Common myeloid progenitor, CD34-positive (primary cell): ENCODE measurements at regions not wholly inside any gene's neighbourhood (a gene's known extent, or its start where the extent isn't known, plus 50 kb on each side); places are given as distances from the start of the nearest gene placed in this dataset.
"Not testable (repeated sequence)": the region's sequence is repeated elsewhere in the genome, so short reads cannot be mapped to it uniquely, and the experiment has no call there.

ENCODE experiments used
- CTCF ChIA-PET: fragments of 350-600 bp; sonication (Branson Sonifier 250); formaldehyde crosslinking; loops from one replicate; lab custom pipeline; 2021; ENCODE audit warnings: antibody characterized with exemption; lab: Charles Lee
- POLR2A ChIA-PET: fragments of 350-600 bp; sonication (Branson Sonifier 250); formaldehyde crosslinking; loops from one replicate; lab custom pipeline; 2021; ENCODE audit warnings: antibody characterized with exemption; lab: Charles Lee
- DNase-seq, 3 donors: peaks; one replicate each; pipeline versions ENCODE4 v3.0.0 to v3.0.0-alpha.2; 2013
- H3K27ac ChIP-seq, 2 experiments: 1 replicate in 1 of 2; 2 replicates in 1 of 2; pipeline ENCODE4 v1.7.0; 2013; ENCODE audit warnings: inconsistent platforms in 2 of 2, low read length in 2 of 2, mild to moderate bottlenecking in 2 of 2, low read depth in 1 of 2, moderate library complexity in 1 of 2; ENCODE audit not compliant: severe bottlenecking in 2 of 2, insufficient read depth in 1 of 2, poor library complexity in 1 of 2
- H3K27me3 ChIP-seq, 5 experiments: replicated peaks in 2 of 5; 1 replicate in 3 of 5; 2 replicates in 2 of 5; pipeline versions ENCODE4 v1.6.1 to v1.7.0; 2013; ENCODE audit warnings: low read length in 4 of 5, mild to moderate bottlenecking in 2 of 5, moderate library complexity in 2 of 5, inconsistent platforms in 1 of 5; ENCODE audit not compliant: insufficient read depth in 5 of 5, control insufficient read depth in 4 of 5
- H3K36me3 ChIP-seq, 4 experiments: 1 replicate in 2 of 4; 2 replicates in 2 of 4; pipeline versions ENCODE4 v1.6.1 to v1.7.0; 2013; ENCODE audit warnings: low read length in 3 of 4, control low read depth in 1 of 4, mild to moderate bottlenecking in 1 of 4; ENCODE audit not compliant: control insufficient read depth in 4 of 4, insufficient read depth in 4 of 4
- H3K4me1 ChIP-seq, 4 experiments: 1 replicate in 3 of 4; 2 replicates in 1 of 4; pipeline versions ENCODE4 v1.6.1 to v1.7.1; 2013; ENCODE audit warnings: low read length in 3 of 4, mild to moderate bottlenecking in 3 of 4, control low read depth in 1 of 4, inconsistent platforms in 1 of 4, moderate library complexity in 1 of 4; ENCODE audit not compliant: control insufficient read depth in 4 of 4, insufficient read depth in 4 of 4; ENCODE audit errors: control extremely low read depth in 1 of 4
- H3K4me3 ChIP-seq, 7 experiments: 1 replicate in 4 of 7; 2 replicates in 3 of 7; pipeline versions ENCODE4 v1.5.1 to v1.7.0; 2013; ENCODE audit warnings: mild to moderate bottlenecking in 7 of 7, low read length in 6 of 7, moderate library complexity in 6 of 7, inconsistent platforms in 2 of 7, low read depth in 2 of 7, control low read depth in 1 of 7; ENCODE audit not compliant: insufficient read depth in 4 of 7, control insufficient read depth in 1 of 7; ENCODE audit errors: extremely low read depth in 1 of 7
- H3K9me3 ChIP-seq, 5 experiments: 1 replicate in 4 of 5; 2 replicates in 1 of 5; pipeline versions ENCODE4 v1.6.1 to v1.7.1; 2013; ENCODE audit warnings: low read length in 4 of 5, mild to moderate bottlenecking in 2 of 5, inconsistent platforms in 1 of 5, low read depth in 1 of 5, moderate library complexity in 1 of 5; ENCODE audit not compliant: control insufficient read depth in 4 of 5, insufficient read depth in 2 of 5; ENCODE audit errors: control extremely low read depth in 1 of 5
- WGBS: methylation state at CpG from one replicate; pipeline ENCODE4 v1.1.5; 2013; ENCODE audit not compliant: insufficient coverage; 5-methylcytosine and 5-hydroxymethylcytosine counted together

DNA sequence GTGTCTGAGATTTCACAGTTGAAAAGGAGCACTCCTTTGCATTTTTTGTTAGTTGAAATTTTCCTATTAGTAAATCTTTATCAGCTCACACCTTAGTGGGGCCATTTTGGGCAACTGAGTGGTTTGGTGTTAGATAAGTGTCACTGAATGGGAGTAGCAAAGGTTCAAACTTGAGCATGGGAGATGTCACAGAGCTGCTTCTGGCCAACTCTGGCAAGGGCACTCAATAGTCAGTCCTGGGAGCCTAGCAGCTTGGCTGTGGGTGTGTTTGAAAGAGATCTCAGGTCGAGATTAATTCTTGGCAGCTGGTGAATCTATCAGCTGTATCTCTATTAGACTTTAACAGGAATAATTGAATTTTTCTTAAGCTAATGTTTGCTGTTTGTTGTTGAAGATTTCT, 579.3 kb downstream of the EDEM1 start:
- Histone ChIP-seq H3K27ac (no peak overlapping the region), H3K9me3 (no peaks in the 10 kb centered on the region), H3K36me3 (no peaks in the 10 kb centered on the region), H3K27me3 (no peaks in the 10 kb centered on the region), H3K4me1 (peaks cover 0 to 13% (median 6%) of the 10 kb centered on the region in 4 experiments), H3K4me3 (no peak overlapping the region)
- DNase-seq, result peak in 2 of 3 donors; percentile 9 to 27
- POLR2A ChIA-PET, result no interaction called here
- CTCF ChIA-PET, result interaction anchor here (1.0 to 1.2 kb wide), 3 partner anchors 21 to 25 kb away, joined by 3 to 4 read pairs (median 3); no protein-coding TSS in a partner anchor
- WGBS, result no CpG with 5 or more reads among the region's 1 CpG

DNA sequence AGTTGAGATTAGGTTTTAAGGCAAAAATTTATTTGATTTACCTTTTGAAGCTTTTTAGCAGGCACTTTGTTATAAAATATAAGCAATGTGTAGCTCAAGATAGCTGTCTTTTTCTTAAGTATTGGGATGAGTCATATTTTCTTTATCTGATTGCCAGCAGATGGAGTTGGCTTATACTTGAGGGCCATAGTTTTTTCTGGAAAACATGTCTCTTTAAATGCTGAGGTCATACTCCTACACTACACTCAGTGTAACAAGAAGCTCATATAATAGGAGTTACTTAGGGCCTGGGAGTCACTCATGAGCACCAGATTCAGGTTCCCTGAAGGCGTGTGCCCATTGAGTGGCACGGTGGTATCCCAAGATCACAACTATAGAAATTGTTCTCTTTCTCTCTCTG, 579.8 kb downstream of the EDEM1 start:
- Histone ChIP-seq H3K9me3 (no peaks in the 10 kb centered on the region), H3K4me3 (no peak overlapping the region), H3K27me3 (no peaks in the 10 kb centered on the region), H3K4me1 (peaks cover 0 to 13% (median 6%) of the 10 kb centered on the region in 4 experiments), H3K36me3 (no peaks in the 10 kb centered on the region), H3K27ac (peak overlapping the region in 1 of 2 experiments; percentile 8)
- DNase-seq, result peak; percentile 19 to 86 (median 72)
- CTCF ChIA-PET, result interaction anchor here (1.0 to 1.2 kb wide), 3 partner anchors 20 to 25 kb away, joined by 3 to 4 read pairs (median 3); no protein-coding TSS in a partner anchor
- POLR2A ChIA-PET, result no interaction called here
- 100% methylated on average over 2 of the region's 2 CpGs for WGBS

DNA sequence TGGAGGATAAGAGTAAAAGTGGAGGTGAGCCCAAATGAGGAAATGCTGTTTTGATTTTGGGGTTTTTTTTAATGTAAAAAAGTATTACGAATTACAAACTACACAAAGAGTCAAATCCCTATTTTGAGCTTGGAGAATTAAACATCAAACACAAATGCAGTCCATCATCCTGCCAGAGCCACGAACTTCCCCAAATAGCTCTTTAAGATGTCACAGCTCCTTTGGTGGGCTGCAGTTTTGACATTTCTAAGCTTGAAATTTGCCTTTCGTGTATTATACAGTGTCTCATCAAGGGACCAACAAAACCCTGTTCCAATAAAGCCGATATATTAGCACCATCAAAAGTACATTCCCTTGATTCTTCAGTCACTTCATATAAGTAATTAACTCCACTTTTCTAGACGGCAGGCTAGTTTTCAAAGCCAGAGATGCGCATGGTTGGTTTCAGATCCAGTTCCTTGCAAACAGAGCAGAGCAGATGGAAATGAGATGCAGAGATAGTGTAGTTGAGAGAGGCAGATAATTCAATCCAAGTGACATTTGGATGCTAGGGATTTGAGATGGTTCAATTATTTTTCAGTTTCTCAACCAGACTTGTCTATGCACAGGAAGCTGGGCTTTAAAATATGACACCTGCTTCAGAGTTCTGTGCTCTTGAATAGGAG, 580.9 kb downstream of the EDEM1 start:
- H3K27me3 ChIP-seq, result no peaks in the 10 kb centered on the region
- H3K9me3 ChIP-seq, result no peaks in the 10 kb centered on the region
- WGBS, result 75% methylated on average over 2 of the region's 6 CpGs
- H3K4me3 ChIP-seq, result peak overlapping the region in 2 of 7 experiments; percentile 8 to 60
- no peaks in the 10 kb centered on the region for H3K36me3 ChIP-seq
- ChIA-PET CTCF (no interaction called here), POLR2A (no interaction called here)
- no peak overlapping the region for H3K27ac ChIP-seq
- DNase-seq, result peak in 2 of 3 donors; percentile 54 to 66
- H3K4me1 ChIP-seq, result peaks cover 0 to 13% (median 6%) of the 10 kb centered on the region in 4 experiments

DNA sequence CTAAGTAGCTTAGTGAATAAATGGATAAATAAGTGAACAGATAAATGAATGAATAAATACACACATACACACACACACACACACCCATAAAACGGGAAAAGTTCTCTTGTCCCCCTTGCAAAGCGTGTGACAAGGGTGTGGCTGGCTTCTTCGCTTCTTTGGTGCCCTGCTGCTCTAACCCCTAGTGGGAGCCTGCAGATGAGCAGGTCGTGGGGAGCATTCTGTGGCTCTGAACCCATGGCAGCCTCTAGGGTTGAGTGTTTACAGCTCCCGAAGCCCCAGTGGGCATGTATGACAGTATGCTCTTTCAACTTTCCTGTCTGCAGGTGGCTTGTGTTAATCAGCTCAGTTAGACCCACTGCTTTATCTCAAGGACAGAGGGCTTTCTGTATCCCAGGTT, 582.3 kb downstream of the EDEM1 start:
- POLR2A ChIA-PET, result no interaction called here
- Histone ChIP-seq H3K36me3 (no peaks in the 10 kb centered on the region), H3K4me1 (peaks cover 0 to 13% (median 6%) of the 10 kb centered on the region in 4 experiments), H3K27ac (no peak overlapping the region), H3K27me3 (no peaks in the 10 kb centered on the region), H3K4me3 (no peak overlapping the region), H3K9me3 (no peaks in the 10 kb centered on the region)
- WGBS, result 100% methylated on average over 5 of the region's 5 CpGs
- CTCF ChIA-PET, result interaction anchor here (0.7 kb wide), 1 partner anchor 14 kb away, joined by 3 read pairs; no protein-coding TSS in a partner anchor
- no peak for DNase-seq

DNA sequence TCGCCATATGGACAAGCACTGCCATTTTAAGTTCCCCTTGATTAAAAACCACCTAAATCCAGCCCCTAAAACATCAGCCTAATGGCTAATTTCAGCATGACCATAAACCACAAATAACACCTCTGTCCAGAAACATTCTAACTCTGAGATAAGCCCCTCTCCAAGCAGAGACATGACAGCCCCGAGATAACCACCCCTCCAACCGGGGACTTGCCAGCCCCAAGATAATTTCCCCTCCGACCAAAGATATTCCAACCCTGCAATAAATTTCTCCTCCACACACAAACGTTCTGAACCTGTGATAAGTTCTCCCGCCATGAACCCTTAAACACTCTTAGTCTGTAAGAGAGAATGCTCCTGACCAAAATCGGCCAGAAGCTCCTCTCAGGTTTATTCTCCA, 586.8 kb downstream of the EDEM1 start:
- H3K27ac ChIP-seq, result no peak overlapping the region
- ChIA-PET CTCF (no interaction called here), POLR2A (no interaction called here)
- WGBS, result 75% methylated on average over 5 of the region's 7 CpGs
- H3K4me3 ChIP-seq, result no peak overlapping the region
- no peak for DNase-seq
- no peaks in the 10 kb centered on the region for H3K36me3 ChIP-seq
- peaks cover 0 to 2% (median 0%) of the 10 kb centered on the region in 5 experiments for H3K9me3 ChIP-seq
- H3K27me3 ChIP-seq, result no peaks in the 10 kb centered on the region
- peaks cover 0 to 3% (median under 1%) of the 10 kb centered on the region in 4 experiments for H3K4me1 ChIP-seq

DNA sequence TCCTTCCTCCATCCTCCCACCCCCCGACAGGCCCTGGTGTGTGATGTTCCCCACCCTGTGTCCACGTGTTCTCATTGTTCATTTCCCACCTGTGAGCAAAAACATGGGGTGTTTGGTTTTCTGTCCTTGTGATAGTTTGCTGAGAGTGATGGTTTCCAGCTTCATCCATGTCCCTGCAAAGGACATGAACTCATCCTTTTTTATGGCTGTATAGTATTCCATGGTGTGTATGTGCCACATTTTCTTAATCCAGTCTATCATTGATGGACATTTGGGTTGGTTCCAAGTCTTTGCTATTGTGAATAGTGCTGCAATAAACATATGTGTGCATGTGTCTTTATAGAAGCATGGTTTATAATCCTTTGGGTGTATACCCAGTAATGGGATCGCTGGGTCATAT, 587.6 kb downstream of the EDEM1 start:
- H3K9me3 ChIP-seq, H3K27me3 ChIP-seq, H3K36me3 ChIP-seq, CTCF ChIA-PET, H3K4me1 ChIP-seq, DNase-seq, H3K4me3 ChIP-seq, H3K27ac ChIP-seq, POLR2A ChIA-PET: not testable (repeated sequence)
- no CpG with 5 or more reads among the region's 3 CpGs for WGBS

DNA sequence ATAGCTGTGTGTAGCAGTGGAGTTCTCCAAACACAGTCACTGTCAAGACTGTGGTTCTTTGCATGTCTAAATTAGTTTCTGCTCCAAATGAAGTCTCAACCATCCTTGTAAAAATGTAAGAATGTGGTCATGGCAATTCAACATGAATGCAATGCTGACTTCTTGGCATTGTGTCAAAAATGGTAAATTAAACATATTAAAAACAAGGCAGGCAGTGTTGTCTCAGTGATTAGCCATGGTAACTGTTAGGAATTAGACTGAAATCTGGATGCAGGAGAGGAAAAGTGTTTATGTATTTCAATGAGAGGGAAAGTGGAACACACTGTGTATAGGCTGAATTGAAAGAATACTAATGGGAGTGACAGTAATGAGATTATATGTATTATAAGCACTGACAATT, 597.2 kb downstream of the EDEM1 start:
- Histone ChIP-seq H3K4me3 (no peak overlapping the region), H3K36me3 (no peaks in the 10 kb centered on the region), H3K27ac (no peak overlapping the region), H3K27me3 (no peaks in the 10 kb centered on the region), H3K4me1 (peaks cover 0 to 3% (median 0%) of the 10 kb centered on the region in 4 experiments), H3K9me3 (peaks cover 0 to 4% (median 0%) of the 10 kb centered on the region in 5 experiments)
- ChIA-PET POLR2A (no interaction called here), CTCF (no interaction called here)
- no peak for DNase-seq
